CD1c-positive myeloid dendritic cell (primary cell): ENCODE measurements at regions not wholly inside any gene's neighbourhood (a gene's known extent, or its start where the extent isn't known, plus 50 kb on each side); places are given as distances from the start of the nearest gene placed in this dataset.

Source experiments
- DNase-seq: peaks from one replicate; pipeline ENCODE4 v3.0.0-alpha.2; 2016; ENCODE audit errors: extremely low spot score

DNA sequence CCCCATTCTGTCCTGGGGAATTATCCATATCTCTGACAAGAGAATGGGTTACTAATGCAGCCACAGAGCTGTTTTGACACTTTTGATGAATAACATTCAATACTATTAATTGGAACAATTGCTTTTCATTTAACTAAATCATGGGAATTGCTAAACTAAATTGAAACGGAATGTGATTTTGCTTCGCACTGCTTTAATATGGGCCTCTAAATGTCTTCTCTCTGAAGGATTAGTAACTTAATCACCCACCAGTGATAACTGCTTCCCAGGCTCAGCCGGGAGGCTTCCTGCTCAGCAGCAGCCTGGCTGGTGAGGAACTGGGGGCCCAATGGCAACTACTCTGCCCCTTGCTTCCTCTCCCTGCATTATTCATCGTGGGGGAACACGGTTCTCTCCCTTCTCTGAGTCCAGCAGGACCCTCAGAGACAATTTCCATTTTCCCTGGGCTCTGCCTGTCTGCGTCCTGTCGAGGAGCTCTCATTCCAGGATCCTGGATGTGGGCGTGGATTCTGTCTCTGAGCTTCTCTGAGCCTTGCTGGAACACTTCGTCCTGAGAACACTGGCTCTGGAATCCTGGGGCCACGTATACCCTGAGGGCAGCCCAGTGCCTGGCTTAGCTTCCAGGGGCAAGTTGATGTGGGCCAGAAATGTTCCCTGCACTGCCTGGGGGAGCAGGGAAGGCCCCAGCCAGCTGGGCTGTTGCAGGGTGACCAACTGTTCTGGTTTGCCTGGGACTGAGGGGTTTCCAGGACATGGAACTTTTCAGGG, 308.9 kb downstream of the DHX35 start:
- no peak for DNase-seq

DNA sequence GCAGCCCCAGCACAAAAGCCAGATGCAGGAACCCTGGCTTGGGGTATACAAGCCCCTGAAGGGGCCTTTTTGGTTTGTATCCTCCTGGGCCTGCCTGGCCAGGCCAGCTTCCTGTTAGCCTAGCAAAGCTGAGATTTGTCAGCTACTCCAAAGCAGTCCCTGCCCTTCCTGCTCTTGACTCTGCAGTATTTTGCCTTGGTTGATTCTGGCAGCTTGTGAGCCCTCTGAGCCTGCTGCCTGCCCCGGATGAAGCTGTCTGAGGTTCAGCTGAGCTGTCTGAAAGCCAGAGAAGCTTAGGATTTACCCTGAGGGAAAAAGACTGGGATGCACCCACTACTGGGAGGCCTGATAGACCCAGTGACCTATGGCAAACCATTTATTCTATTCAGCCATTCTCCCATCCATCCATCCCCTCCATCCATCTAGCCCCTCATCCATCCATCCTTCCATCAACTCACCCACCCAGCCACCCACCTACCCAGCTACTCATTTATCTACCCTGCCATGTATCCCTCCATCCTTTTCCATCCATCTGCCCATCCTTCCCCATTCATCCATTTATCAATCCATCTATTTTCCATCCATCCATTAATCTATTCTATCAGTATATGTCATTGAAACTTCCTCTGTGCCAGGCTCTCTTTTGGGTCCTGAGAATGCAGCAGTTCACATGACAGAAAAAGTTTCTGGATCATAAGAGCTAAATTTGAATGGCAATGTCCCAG, 307.5 kb downstream of the DHX35 start:
- DNase-seq, result no peak

DNA sequence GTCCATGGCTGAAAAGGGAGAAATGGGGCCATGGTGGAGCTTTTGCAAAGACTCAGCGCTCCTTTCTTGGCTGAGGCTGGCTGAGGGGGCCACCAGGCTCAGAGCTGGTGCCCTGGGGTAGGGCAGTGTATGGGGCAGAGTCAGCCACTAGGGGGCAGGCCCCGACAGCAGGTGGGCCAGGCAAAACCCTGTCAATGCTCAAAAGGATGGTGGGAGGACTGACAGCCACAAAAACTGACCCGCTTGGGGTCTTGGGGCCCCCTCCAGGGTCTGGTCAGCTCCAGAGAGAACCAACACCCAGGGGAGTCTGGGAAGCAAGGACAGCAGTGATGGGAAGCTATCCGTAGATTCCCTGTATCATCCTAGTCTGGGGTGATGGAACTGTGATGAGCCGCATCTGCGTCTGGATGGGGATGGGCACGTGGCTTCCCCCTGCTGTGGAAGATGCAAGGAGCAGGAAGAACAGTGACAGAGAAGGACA, 306.9 kb downstream of the DHX35 start:
- DNase-seq, result peak; percentile 4

DNA sequence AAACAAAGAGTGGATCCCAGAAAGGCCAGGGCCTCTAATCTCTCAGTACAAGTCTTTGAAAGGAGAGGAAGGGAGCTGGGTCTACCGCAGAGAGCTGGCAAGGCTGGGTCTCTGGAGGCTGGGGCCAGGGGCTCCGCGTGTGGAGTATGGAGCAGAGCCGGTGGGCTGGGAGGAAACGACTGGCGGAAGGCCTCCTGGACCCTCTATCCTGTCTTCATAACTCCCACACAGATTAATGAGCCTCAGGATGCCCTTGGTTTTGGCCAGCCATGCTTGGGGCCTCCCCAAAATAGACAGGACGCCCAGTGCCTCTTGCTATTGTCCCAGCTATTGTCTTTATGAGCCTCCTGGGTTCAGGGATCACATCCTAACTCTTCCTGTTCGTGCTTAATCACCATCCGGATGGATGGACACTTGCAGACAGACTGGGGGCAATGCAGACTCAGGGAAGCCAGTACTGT, 306.4 kb downstream of the DHX35 start:
- no peak for DNase-seq

DNA sequence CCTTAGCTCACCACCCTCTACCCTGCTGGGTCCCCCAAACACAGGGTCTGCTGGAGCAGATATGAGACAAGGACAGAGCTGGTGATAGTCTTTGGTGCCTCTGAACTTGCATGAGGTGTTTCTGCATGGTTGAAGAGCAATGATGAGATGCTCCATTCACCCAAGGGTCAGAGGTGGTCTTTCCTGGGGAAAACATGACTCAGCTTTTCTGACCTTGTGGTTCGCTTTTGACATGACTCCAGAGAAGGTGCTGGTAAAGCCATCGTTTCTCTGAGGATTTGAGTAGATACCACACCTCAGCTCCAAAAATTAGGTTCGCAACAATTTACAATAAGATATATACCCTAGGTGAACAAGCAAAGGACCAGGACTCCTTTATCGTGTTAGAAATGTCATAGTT, 304.8 kb downstream of the DHX35 start:
- no peak for DNase-seq

DNA sequence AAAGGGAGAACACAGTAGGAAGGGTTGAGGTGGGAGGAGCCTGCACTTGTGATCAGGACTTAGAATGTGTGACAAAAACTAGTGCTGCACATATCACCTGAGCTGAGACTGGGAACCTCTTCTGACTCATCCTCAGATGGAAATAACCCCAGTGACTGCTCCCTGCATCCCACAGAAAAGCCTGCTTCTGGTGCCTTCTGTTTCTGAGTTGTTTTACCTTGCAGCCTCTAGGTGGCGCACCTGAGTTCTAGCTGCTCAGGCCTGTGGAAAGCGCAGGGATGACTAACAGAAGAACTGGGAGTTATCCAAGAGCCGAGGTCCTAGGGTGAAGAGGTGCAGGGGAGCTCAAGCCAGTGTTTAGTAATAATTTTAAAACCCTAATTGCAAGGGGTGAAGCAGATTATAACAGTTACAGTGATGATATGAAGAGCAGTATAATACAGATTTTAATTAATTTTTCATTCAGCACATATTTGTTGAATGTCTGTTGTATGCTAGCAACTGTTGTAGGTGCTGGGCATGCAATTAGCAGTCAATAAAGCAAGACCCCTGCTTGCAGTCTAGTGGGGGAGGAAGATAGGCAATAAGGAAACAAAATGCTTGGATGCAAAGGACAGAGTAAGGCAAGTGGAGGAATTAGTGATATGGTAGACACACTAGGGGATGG, 302.5 kb downstream of the DHX35 start:
- DNase-seq, result peak; percentile 49

DNA sequence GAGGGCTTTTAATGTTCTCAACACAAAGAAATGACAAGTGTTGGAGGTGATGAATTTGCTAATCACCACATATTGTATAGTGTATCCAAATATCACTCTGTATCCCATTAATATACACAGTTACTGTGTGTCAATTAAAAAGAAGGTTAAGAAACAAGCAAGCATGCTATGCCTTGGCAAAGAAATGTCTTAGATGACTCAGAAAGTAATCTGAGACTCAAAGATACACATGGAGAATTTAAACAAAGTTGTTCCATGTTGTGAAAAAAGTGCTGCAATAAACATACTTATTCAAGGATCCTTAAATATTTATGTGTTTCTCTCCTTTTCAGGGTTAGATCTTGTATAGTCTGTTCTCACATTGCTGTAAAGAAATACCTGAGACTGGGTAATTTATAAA, 300.9 kb downstream of the DHX35 start:
- DNase-seq, result no peak

DNA sequence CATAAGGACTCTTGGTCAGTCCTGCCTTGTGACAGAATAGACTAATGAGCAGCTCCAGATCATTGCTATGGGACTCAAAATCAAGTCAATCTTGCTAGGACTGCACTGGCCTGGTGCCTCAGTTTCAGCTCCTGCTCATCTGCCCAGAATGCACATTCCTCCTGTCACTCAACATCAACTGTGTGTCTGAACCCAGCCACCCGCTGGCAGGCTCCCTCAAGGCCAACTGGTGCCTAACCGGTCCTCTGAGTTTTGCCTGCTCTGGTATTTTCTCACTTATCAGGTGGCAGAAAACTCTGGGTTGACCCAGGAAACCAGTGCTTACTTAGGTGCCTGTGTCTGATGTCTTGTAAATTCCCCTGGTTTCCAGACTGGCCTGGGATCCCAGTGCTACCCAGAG, 297.7 kb downstream of the DHX35 start:
- DNase-seq, result no peak

DNA sequence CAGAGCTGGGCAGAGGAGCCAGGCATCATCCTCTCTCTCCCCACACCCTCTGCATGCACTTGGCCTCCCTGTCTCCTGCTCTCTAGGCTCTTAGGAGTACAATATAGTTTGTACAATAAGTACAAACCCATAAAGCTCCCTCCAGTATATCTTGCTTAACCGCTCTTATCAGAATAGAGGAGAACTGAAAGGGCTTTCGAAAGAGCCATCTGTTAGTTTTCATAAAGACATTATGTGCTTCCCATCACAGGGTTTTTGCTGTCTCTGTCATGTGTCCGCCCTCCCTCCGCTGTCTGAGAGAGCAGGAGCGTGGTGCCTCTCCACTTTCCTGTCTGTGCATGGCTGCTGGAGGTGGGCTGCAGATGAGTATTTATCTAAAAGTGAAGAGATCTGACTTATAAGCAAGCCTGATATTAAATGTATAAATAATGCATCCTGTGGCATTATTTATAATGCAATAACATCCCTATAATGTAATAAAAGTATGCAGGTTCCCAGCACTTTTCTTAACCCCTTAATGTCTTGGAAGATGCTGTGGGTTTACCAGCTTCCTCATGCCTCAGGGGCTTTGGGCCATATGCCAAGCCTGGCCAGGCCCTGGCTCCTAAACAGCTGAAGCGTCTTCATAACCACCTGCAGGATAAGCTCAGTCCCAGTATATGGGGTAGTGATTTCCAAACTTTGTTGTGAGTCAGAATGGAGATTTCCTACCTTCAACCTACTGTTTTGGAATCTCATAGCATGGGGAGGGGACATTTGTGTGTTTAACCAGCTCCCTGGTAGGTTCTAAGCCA, 297.1 kb downstream of the DHX35 start:
- no peak for DNase-seq

DNA sequence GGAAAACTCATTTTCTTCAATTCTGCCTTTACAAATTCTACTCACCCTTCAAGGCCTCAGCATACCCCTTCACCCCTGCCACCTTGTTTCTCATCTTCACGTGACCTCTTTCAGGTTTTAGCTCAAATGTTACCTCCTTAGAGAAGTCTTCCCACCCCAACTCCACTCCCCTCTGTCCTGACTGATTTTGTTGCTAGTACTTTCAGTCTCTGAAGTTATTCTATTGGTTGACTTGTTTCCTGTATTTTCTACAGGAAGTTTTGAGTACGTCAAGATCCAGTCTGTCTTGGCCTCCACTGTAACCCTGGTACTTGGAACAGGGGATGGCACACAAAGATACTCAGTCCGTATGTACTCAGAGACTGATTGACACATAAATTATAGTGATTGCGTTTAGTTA, 296.1 kb downstream of the DHX35 start:
- no peak for DNase-seq

DNA sequence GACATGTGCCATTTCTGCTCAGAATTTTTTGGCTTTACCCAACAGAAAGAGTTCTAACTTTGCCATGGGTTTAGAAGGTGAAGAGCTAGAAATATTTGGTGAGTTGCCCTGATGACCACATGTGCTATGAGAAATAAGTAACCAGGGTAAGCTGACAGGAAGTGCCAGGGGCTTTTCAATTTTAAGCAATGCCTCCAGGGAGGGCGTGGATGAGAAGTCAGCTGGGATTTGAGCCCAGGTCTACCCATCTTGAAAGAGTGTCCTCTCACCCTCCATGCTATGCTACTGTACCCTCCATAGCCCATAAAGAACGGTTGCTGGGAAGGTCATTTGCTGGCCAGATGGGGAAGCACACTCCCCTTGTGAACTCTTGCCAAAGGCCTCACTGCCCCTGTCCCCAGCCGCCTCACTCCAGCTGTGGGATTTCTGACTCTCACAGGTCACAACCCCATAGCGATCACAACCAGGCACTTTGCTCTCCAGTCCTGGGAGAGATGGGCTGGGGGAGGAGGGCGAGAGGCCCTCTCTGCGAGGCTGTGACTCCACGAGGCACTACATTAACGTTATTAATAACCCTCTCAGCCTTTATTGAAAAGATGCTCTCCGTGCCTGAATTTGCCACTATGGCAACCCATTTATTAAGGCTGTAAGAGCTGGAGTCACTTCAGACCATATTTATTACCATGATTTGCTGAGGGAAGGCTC, 291.1 kb downstream of the DHX35 start:
- DNase-seq, result no peak

DNA sequence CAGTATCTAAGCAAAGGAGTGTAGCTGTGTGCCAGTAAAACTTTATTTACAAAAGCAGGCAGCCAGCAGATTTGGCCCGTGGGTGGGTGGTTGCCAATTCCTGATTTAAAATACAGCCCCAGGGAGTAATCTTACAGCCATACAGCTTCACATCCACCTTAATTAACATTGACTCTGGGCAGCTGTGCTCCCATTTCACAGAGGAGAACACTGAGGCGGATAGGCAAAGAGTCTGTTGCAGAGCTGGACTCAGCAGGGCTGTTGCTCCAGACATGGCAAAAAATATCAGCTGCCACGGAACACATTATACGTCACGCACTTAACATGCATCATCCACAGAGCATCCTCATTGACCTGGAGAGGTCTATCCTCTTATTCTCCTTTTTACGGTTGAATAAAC, 289.9 kb downstream of the DHX35 start:
- no peak for DNase-seq

DNA sequence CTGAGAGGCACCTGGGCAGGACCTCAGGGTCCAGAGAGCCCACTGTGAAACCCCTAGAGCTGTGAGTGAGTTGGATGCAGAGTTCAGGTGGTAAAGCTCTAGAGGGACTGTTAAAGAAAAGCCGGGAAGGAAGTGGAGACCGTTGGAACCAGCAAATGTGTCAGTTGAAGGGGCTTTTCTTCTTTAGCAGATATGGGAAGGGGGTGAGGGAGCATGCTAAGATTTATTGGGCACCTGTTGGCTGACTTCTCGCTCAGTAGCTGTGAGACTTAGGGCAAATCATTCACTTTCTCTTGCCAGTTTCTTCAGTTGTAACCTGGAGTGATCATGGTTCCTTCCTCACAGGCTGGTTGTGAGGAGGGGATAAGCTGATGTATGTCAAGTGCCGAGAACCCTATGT, 287.7 kb downstream of the DHX35 start:
- DNase-seq, result no peak

DNA sequence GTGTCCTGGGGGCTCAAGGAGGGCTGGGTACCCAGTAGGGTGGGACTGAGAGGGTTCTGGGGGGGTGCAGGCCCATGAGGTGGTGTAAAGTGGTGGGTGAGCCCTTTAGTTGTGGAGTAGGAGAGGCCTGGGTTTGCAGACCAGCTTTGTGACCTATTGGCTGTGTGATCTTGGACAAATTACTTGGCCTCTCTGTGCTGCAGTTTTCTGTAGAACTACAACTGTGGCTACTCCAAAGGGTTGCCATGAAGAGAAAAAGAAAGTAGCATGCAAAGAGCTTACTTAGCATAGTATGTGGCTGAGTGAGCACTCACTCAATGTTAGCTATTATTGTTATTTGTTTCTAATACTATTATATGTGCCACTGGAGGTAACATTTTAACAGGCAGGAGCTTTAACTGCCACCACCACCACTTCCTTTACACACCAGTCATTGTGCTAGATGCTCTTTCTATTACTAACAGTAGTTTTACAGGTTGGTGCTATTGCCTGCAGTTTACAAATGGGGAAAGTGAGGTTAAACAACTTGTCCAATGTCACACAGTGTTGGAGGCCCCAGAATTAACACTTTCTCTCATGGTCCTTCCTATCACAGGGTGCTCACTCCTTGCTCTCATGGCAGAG, 286.8 kb downstream of the DHX35 start:
- no peak for DNase-seq

DNA sequence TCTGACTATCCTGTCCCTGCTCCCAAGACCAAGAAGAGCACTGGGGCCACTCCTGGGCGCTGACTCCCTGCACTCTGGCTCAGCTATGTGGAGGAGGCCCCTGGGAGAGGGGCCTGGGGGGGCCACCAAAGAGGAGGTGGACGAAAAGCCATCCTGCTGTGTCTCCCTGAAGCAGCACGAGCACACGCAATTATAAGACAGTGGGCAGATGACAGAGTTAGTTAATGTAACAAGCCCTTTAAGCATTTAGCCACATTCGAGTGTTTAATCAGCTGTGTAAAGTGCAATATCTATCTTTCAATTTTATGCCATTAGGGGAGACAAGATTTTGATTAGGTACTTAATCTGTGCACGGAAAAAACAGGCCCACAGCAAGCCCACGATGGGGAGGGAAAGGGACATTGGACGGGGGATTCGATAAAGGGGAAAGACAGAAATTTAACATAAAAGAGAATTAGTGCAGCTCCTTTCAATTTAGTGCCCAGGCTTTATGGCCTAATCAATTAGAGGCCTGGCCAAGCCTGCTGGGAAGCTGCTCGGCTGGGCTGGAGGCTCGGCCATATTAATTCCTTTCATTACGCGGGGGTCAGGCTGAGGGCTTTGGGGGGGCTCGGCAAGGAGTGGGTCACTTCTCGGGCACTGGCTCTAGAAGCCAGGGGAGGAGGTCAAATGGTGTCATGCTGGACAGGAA, 286.2 kb downstream of the DHX35 start:
- no peak for DNase-seq

DNA sequence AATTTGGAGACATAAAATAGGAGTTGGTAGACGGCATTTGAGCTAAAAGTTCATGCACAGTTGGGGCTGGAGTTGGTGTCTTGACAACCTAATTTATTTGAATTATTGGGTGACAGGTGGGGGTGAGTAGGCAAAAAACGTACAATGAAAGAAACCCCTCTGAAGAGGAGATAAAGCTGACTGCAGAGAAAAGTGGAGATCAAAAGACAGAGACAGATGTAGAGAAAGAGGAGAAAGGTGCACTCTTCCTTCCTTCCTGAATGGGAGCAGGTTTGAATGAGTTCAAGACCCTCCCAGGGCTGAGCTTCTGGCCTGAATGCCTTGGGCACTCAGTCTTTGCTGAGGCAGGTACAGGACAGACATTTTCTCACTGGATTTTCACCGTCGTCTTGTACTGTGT, 284.3 kb downstream of the DHX35 start:
- no peak for DNase-seq

DNA sequence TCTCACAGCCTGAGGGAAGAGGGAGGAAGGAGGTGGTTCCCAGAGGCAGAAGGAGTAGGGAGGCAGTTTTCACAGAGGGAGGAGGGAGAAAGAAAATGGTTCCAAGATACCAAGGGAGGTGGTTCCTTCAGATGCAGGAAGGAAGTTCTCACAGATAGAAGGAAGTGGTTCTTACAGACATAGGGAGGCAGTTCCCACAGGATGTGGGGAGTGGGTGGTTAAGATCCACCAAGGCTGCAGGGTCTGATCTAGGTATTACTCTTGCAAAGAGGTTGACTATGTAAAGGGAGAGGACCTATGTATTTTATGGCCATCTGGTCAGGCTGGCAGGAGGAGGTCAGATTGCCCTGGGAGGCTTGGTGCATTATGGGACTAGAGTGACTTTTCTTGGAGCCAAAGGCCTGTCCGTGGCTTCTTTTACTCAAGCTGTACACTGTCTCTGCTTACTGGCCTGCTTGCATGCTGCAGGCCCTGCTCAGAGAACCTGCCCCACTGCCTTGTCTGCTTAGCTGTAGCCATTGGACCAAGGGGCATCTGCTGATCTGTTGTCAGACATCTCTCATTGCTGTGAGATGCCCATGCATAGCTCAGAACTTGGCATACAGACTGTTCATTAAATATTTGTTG, 283.7 kb downstream of the DHX35 start:
- DNase-seq, result no peak

DNA sequence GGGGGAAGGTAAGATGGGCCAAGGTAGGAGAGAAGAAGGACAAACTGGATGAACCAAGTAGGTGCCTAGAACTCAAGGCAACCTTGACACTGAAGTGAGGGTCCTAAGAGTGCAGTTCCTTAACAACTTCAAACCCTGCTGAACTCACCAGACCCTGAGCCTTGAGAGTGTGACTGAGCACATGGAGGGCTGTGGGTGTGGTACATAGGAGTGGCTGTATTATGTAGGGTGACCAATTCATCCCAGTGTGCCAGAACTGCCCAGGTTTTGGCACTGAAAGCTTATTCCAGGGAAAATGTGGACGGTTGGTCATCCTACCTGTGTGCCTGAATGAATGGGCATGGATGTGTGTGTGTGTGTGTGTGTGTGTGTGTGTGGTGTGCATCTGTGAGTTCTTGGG, 281.8 kb downstream of the DHX35 start:
- DNase-seq, result no peak

DNA sequence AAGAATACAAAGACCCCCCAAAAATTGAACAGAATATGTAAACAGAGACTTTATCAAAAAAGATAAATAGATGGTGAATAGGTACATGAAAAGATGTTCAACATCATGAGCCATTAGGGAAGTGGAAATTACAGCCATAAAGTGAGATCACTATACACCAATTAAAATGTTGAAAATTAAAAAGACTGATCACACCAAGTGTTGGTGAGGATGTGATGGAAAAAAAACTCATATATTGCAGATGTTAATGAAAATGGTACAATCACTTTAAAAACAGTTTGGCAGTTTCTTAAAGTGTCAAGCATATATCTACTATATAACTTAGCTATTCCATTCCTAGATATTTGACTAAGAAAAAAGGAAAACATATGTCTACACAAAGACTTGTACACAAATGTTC, 280.5 kb downstream of the DHX35 start:
- no peak for DNase-seq
